ENCODE measurements at regions not wholly inside any gene's neighbourhood (a gene's known extent, or its start where the extent isn't known, plus 50 kb on each side); places are given as distances from the start of the nearest gene placed in this dataset.

GRCh38 chr2:239533569-239534316 lies 132.9 kb upstream of the HDAC4 start:
- no peak overlapping the region for H3K27ac Mint-ChIP-seq (ENCODE audit: unreplicated experiment)
- no peak for TF ChIP-seq CTCF (IDR thresholded peaks at IDR 0.05; ENCODE audit: partially characterized antibody, unreplicated experiment)
- DNase-seq, result no peak
- H3K36me3 Mint-ChIP-seq (ENCODE audit: unreplicated experiment), result peaks cover 14% of the 10 kb centered on the region
- no peak overlapping the region for H3K4me3 Mint-ChIP-seq (ENCODE audit: unreplicated experiment)
- H3K27me3 Mint-ChIP-seq (ENCODE audit: unreplicated experiment), result peaks cover 9% of the 10 kb centered on the region
- H3K4me1 Mint-ChIP-seq (ENCODE audit: low read depth, unreplicated experiment), result peaks cover 15% of the 10 kb centered on the region
- H3K9me3 Mint-ChIP-seq (ENCODE audit: unreplicated experiment), result peaks cover 9% of the 10 kb centered on the region

- no peak for TF ChIP-seq CTCF (IDR thresholded peaks at IDR 0.05; ENCODE audit: partially characterized antibody, unreplicated experiment)
- H3K4me1 Mint-ChIP-seq (ENCODE audit: low read depth, unreplicated experiment), result peaks cover 15% of the 10 kb centered on the region
- peak overlapping the region; percentile 24 for H3K4me3 Mint-ChIP-seq (ENCODE audit: unreplicated experiment)
- H3K36me3 Mint-ChIP-seq (ENCODE audit: unreplicated experiment), result peaks cover 14% of the 10 kb centered on the region
- H3K9me3 Mint-ChIP-seq (ENCODE audit: unreplicated experiment), result peaks cover 9% of the 10 kb centered on the region
- no peak for DNase-seq
- peaks cover 9% of the 10 kb centered on the region for H3K27me3 Mint-ChIP-seq (ENCODE audit: unreplicated experiment)
- H3K27ac Mint-ChIP-seq (ENCODE audit: unreplicated experiment), result no peak overlapping the region
These were observed 132.0 kb upstream of the HDAC4 start for GRCh38 chr2:239532859-239533258.

- DNase-seq, result no peak
- H3K4me3 Mint-ChIP-seq (ENCODE audit: unreplicated experiment), result peak overlapping the region; percentile 44
These were observed 131.4 kb upstream of the HDAC4 start for GRCh38 chr2:239532250-239532649.

GRCh38 chr2:239531456-239532241 lies 130.8 kb upstream of the HDAC4 start:
- Mint-ChIP-seq H3K27me3 (ENCODE audit: unreplicated experiment) (peaks cover 9% of the 10 kb centered on the region), H3K27ac (ENCODE audit: unreplicated experiment) (peak overlapping the region; percentile 89), H3K36me3 (ENCODE audit: unreplicated experiment) (peaks cover 14% of the 10 kb centered on the region), H3K9me3 (ENCODE audit: unreplicated experiment) (peaks cover 5% of the 10 kb centered on the region), H3K4me3 (ENCODE audit: unreplicated experiment) (peak overlapping the region; percentile 44), H3K4me1 (ENCODE audit: low read depth, unreplicated experiment) (peaks cover 15% of the 10 kb centered on the region)
- TF ChIP-seq CTCF (IDR thresholded peaks at IDR 0.05; ENCODE audit: partially characterized antibody, unreplicated experiment), result no peak
- DNase-seq, result peak; percentile 72

More at GRCh38 chr2:239532250-239532649, 131.4 kb upstream of the HDAC4 start:
- peaks cover 14% of the 10 kb centered on the region for H3K36me3 Mint-ChIP-seq (ENCODE audit: unreplicated experiment)
- no peak overlapping the region for H3K27ac Mint-ChIP-seq (ENCODE audit: unreplicated experiment)
- TF ChIP-seq CTCF (IDR thresholded peaks at IDR 0.05; ENCODE audit: partially characterized antibody, unreplicated experiment), result no peak
- peaks cover 15% of the 10 kb centered on the region for H3K4me1 Mint-ChIP-seq (ENCODE audit: low read depth, unreplicated experiment)
- peaks cover 7% of the 10 kb centered on the region for H3K9me3 Mint-ChIP-seq (ENCODE audit: unreplicated experiment)
- H3K27me3 Mint-ChIP-seq (ENCODE audit: unreplicated experiment), result peaks cover 9% of the 10 kb centered on the region
